Right hindlimb (tissue), 1 donor: ENCODE measurements at regions not wholly inside any gene's neighbourhood (a gene's known extent, or its start where the extent isn't known, plus 50 kb on each side); places are given as distances from the start of the nearest gene placed in this dataset.

Experiments used
- DNase-seq: peaks from one replicate; pipeline ENCODE4 v3.0.0-alpha.2; 2018

DNA sequence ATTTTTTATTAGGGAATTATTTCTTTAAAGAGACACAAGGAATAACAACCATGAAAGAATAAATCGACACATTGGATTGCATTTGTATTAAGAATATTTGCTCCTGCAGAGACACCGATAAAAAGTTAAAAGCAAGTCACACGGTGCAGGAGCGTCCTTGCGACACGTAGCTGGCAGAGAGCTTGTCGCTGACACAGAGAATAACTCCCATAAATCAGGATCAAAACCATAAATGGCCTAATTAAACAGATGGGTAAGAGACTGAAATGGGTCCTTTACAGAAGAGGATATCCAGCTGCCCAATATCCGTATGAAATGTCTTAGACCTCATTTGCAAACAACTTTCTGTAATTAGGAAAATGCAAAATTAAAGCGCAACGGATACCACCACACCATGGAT lies 126.1 kb upstream of the SNTG2 start:
- no peak for DNase-seq

DNA sequence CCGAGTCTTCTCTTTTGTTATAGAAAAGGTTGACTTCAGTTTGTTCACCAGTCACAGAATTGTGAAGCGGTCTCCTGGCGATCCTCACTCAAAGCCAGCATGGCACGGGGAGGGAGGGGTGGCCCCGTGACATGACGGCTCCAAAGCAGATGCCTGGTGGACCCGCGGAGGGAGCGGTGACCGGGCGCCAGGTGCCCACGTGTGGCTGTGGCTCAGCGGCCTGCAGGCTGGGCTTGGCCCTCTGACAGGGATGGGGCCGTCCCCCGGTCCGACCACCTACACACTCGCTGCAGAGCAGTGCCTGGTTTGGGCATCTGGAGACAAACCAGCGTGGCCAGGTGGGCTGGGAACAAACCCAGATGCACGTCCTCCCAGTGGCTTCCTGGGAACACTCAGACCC lies 129.1 kb upstream of the SNTG2 start:
- no peak for DNase-seq

DNA sequence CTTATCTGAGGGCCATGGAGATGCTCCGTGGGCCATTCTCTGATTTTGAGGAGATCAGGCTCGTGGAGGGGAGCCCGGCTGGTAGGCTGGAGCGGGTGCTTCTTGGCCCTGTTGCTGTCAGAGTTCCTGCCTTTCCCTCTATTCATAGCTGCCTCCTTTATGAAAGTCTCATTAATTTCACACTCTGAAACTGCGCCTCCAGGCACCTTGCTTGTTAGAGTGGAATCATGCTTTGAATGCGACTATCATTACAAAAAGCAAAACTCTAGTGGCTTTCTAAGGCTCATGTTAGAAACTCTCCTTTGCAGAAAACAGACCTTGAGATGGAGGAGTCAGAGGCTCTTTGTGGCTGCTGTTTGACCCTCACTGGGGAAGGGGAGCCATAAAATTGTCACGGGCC lies 131.0 kb upstream of the SNTG2 start:
- no peak for DNase-seq

DNA sequence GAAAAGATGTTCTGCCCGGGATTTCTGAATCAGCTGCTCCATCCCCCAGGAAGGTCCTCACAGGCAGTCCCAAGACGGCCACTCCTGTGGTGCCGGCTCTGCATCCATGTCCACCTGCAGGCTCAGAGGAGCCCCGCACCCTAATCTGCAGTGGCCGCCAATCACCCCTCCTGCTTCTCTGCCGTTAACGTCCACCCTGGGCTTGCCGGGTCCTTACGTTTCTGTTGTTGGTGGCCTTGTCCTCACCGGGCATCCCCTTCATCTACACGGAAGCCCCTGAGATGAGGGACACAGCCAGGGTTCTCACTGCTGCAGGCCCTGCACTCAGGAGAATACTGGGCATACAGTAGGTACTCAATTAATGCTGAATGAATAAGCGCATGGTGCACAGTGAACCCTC lies 131.5 kb upstream of the SNTG2 start:
- no peak for DNase-seq

DNA sequence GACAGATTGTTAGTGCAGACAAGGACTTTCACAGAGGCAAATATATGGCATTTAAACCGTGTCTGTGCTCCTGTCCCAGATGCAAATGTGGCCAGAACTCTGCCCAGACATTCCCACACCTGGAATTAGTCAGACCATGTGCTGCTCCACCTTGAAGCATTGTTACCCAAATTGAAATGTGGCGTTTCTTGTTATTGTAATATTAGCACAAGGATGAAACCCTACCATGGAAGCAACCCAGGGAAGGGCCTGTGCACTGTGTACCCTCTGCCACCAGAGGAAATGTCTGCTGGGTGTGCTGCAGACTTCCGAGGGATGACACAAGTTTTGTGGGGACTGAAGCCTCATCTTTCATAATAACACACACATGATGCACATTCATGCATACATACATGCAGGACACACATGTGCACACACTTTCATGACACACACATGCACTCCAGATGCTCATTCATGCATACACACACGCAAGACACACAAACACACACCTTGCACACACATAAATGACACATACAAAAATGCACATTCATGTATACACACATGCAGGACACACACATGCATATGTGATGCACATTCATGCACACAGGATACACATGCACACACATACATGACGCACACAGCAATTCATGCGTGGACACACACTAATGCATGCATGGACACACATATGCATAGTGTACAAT lies 133.2 kb upstream of the SNTG2 start:
- DNase-seq = no peak

DNA sequence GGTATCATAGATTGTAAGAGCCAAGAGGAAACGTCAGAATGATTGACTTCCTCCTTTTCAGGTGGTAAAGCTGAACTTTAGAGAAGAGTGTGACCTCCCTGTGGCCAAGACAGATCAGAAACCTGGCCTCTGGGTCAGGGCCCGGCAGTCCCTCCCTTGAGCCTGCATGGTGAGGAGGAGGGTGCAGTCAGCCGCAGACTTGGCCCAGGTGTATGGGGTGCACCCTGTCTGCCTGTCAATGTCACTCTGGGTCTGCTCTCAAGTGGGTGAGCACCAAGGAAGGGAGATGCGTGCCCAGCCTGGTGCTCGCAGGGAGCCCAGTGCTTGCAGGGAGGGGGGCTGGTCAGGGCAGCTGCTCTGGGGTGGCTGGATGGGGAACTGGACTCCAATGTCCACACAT lies 134.4 kb upstream of the SNTG2 start:
- DNase-seq = no peak

DNA sequence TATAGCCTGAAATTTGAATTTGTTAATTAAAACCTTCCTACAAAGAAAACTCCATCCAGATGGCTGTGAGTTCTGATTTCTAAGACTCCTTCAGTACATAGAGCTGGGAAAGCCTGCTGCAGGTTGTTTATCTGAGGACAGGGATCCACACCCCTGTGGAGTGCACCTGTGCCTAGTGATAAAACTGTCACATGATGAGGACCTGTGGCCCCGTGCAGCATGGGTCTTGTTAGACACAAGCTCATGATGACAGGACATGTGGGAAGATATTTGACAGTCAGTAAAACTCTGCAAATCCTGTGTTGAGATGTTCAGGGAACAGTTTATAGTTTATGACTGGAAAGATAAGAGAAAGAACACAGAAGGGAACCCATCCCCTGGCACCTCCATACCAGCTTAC lies 133.2 kb upstream of the TMEM18 start:
- no peak for DNase-seq

DNA sequence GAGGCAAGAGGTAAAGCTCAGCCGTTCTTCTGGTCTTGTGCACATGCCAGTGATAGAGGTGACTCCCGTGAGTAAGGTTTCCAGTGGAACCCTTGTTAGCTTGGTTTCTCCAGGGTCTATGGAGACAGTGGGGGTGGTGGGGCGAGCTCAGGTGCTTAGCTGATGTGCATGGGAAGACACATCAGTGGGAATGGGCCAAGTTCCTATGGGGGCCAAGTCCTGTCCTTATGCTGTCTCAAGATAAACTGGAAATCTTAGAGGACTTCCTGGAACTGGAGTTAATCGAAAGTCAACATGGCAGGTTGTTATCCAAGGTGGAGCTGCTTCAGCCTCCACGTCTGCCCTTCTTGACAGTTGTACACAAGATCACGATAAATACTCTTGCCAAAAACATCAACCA lies 130.1 kb upstream of the TMEM18 start:
- no peak for DNase-seq

DNA sequence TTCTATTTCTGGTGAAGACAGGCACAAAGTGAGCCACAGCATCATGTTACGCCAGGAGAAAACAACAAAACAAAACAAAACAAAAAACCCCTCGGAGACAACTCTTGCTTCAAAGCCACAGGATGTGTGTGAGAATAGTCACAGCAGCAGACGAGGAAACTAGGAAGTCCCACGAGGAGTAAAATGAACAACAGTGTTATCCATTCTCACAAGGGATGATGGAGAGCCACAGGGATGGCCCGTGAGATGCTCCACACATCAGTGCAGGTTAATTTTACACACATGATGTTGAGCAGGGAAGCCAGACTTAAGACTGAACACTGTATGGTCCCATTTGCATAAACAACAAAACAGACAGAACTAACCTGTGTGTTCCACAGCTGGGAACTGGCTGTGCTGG lies 128.5 kb upstream of the TMEM18 start:
- DNase-seq = no peak

DNA sequence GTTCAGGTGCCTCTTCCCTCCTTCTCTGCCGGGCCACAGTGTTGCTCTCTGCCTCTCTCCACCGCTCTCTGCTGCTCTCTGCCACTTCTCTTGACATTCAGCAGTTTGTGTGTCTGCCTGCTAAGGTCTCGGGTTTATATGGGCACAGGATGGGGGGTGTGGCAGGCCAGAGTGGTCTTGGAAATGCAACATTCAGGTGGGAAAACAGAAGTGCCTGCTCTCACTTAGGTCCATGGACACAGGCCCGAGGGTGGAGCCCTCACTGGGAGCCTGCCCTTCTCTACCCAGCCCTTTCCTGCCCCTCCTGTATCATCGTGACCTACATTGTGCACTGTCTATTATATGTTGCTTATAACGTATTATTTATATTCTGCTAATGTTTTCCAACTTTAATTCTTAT lies 120.8 kb upstream of the TMEM18 start:
- no peak for DNase-seq

DNA sequence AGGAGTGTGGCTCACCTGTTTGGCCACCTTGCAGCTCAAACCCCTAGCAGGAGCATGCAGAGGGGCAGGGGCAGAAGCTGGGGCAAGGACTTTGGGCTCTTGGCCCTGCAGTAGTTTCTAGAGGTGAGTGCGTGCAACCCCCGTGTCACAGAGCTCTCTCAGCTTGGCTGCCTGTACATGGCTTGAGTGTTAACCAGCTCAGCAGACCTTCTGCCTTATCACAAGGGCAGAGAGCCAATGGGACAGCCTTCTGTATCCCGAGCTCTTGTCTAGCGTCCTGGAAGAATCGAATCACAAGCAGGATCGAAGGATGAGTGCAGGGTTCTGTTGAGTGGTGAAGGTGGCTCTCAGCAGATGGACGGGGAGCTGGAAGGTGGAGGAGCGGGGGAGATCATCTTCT lies 120.3 kb upstream of the TMEM18 start:
- no peak for DNase-seq

DNA sequence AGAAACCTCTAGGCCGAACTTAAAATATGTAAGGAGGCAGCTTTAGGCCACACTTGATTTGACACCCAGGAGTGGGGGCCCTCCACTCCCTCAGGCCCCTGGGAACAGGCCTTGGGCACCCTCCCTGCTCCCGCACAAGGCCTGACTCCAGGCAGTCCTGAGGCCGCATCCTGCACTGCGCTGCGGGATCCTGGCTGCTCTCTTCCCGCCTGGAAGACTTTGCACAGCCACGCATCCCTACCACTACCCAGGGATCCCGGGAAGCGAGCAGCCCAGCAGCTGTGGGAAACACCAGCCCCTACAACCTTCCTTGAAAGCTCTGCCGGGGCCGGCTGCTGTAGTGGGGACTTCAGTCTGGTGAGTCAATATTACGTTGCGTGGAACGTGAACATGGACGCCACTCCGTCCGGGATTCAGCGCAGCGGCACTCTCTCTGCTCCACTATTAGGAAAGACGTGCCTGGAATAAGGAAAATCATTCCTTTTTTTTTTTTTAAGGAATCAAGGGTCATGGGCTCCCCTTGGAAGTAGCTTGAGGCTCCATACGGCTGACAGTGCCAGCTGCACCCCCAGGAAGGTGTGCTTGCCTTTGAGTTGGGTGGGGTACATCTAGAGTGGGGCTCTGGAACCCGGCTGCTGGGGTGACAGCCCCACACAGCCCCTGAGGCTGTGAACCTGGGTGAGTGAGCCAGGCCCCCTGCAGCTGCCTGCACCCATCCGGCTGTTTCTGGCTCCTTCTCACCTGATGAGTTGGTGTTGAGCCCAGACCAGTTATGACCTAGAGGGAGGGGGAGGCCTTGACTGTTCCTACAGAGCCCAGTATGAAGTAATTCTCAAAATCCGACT lies 119.2 kb upstream of the TMEM18 start:
- peak; percentile 60 for DNase-seq

DNA sequence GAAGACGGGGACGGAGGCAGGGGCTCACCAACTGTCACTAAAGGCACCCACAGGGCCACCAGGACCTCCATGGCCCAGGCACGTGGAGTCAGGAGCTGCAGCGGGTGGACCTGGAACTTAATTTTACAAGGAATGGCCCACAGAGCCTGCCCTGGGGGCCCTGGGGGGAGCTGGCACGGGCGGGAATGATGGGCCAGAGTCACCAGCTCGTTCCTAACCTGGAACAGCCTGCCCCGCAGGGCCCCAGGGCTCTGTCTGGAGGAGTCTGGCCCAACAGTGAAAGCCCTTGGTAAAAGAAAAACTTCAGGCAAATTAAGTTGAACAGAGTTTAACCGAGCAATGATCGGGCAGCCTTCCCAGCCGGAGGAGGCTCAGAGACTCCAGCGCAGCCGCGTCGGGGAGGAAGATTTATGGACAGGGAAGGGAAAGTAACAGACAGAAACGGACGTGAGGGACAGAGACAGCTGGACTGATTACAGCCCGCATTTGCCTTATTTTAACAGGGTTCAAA lies 118.4 kb upstream of the TMEM18 start:
- peak; percentile 89 for DNase-seq

DNA sequence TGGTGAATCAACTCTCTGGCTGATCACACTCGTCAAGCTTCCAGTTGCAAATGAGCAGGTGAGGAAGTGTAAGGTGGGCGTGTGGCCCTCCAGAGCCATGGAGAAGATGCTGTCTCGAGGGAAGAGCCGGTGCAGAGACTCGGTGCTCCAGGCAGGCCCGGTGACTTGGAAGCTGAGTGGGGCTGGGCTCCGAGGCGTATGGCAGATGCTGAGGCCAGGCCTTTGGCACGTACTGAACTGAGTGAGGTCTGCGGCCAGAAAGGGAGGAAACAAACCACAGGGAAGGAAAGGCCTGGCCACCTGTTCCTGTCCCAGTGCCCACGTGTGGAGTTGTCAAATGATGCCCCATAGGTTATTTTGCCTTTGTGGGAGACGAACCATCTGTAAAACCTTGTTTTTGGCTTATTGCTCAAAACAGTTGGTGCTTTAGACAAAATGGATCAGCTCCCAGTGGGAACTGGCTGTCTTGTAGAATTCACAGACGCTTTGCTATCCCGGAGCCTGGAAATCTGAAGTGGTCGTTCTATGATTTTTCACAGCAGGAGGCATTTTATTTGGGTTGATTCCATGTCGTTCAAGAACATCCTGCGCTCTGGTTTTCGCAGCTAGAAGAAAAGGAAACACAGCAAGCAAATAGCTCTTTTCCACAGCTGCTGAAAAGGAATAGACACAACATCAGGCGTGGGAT lies 117.5 kb upstream of the TMEM18 start:
- peak; percentile 68 for DNase-seq

DNA sequence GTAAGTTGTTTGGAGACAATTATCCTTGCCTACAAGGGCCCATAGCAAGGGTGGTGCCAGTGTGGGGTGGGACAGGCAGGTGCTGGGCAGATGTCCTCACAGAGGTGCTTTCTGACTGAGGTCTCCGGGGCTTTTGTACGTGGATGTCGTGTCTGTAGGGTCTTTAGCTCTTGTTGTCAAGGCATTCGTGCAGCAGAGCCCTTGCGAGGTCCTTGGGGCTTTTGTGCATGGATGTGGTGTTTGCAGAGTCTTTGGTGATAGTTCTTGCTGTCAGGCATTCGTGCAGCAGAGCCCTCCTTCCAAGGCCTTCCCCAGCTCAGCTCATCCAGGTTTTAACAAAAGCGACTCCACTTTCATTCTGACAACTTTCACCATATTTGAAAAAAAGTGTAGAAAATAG lies 116.0 kb upstream of the TMEM18 start:
- DNase-seq = no peak

DNA sequence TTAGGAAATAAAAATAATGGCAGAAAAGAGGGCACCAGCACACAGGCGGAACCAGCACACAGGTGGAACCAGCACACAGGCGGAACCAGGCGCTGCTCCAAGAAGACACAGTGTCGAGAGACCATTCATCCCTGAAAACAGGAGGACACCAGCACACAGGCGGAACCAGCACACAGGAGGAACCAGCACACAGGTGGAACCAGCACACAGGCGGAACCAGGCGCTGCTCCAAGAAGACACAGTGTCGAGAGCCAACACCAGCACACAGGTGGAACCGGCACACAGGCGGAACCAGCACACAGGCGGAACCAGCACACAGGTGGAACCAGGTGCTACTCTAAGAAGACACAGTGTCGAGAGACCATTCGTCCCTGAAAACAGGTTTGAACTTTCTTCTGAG lies 115.5 kb upstream of the TMEM18 start:
- DNase-seq = no peak

DNA sequence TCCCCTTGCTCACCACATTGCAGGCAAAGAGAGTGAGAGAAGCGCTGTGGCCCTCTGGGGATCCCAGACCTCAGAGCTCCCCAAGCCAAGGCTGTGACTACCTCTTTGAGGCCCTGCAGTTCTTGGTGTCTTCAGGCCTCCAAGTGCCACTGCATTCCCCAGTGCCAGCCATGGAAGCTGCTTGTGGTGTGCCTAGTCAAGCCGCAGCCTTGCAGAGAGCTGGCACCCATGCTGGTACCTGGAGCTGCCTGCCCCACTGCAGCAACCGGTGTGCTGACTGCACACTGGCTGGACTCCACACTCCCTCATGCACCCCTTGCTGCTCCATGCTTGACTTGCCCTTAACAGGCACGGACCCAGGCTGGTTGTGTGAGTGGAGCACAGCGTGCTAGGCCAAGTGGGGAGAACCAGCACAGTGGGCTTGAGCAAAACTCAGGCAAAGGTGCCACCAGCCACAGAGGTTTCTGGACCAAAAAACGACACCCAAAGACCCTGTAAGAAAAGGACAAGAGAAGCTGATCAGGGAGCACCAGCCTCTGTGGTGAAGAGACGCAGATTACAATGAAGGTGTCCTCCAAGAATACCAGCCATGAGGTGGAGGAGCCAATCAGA lies 113.5 kb upstream of the TMEM18 start:
- DNase-seq = no peak

DNA sequence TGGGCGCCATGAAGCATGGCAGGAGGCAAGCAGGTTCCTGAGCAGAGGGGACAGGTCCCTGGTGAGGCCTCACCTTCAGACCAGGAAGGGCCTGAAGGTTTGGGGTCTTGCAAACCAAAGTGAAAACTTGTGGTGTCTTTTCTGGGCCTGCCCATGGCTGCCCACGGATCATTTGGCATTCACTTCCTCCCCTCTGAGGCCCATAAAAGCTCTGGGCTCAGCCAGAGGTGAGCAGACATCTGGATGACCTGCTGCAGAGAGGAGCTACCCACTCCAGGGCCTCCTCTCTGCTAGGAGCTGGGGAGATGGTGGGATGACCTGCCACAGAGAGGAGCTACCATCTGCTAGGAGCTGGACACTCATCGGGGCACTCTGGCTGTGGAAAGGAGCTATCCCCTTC lies 112.9 kb upstream of the TMEM18 start:
- no peak for DNase-seq

DNA sequence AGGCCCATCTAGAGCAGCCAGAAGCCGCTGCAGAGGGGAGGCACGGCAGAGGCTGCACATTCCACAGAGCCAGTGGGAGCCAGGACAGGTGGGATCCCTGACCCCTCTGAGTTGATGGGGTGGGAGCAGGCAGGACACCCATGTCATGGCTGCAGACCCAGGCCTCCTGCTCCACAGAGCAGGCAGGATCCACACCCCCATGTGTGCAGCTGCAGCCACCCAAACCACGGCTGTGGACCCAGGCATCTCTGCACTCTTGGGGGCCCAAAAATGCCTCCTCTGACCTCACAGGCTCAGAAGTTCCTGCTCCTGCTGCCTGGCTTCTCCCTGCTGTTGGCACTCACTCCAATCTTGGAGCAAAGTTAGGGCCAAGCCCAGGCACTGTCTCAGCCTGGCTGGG lies 112.3 kb upstream of the TMEM18 start:
- DNase-seq = no peak

DNA sequence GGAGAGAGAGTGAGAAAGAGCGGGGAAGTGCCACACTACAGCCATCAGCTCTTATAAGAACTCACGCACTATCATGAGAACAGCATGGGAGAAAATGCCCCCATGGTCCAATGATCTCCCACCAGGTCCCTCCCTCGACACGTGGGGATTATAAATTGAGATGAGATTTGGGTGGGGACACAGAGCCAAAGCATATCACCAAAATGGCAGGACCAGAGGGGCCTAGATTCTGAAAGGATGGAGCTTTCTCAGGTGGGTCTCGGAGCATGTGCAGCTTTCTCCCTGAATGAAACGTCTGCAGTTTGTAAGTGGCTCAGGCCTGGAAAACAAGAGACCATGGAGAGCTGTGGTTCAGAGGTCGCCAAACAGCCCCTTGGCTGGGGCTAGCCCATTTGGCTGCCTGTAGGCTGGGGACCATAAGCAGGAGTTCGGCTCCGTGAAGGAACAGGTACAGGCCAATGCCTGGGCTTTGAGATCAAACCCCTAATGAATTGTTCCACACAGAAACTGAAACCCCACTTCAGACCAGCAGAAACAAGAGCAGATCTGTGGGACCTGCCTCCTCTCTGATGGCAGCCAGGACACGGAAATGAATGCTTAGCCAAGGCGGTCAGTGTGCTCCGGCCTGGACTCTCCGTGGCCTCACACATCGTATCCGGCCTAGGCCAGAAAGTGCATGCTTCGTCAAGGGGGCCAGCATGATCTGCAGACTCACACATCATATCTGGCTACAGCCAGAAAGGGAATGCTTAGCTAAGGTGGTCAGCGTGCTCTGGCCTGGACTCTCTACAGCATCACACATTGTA lies 111.2 kb upstream of the TMEM18 start:
- no peak for DNase-seq

DNA sequence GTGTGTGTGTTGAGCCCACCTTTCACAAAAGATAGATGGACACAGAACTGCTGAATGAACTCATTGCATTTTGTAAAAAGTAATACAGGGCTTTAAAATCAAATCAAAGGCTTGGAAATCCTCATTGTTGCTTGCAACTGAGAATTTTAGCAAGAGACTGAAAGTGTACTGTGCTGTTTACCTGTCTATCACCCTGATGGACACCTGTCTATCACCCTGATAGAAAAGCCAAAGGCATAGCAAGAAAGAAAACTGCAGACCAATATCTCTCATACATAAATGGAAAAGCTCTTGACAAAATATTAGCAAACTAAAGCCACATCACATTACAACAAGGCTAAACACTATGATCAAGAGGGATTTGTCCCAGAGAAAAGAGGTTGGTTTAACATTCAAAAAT lies 107.5 kb upstream of the TMEM18 start:
- DNase-seq = no peak

DNA sequence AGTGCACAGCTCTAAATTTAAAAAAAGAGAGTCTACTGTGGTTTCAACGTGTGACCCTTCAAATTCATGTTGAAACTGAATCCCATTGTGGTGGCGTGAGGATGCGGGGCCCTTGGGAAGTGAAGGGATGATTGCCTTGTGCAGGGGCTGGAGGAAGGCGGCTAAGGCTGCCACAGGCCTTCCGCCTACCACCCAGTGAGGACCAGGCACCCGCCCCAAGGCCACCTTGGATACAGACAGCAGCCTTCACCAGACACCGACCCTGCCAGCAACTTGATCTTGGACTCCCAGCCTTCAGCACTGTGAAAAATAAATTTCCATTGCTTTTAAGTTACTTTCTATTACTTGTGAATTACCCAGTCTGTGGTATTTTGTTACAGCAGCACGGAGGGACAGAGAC lies 103.4 kb upstream of the TMEM18 start:
- DNase-seq = no peak

DNA sequence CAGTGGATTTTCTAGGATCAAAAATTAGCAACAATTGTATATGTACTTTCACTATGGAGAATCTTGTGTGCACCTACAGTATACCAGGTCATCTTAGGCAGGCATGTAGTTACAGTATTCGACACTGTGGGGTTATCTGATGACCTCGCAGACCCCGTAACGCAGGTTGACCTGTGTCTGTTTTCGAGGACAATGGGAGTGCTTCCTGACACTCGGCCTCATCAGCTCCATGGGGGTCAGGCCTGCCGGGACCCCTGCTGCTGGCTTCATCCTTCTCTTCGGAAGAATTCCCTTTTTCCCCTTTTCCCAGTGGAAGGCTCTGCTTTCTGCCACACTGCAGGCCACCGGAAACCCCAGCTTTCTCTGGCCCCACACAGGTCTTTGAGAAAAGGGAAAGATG lies 102.8 kb upstream of the TMEM18 start:
- DNase-seq = no peak
